GM23248 (cell line): ENCODE measurements at regions not wholly inside any gene's neighbourhood (a gene's known extent, or its start where the extent isn't known, plus 50 kb on each side); places are given as distances from the start of the nearest gene placed in this dataset.

Source experiments
- EZH2 ChIP-seq: fragments of 200-600 bp; sonication (generic); IDR thresholded peaks from 2 replicates; pipeline ENCODE4 v1.6.1; 2018; ENCODE audit warnings: antibody characterized with exemption, mild to moderate bottlenecking; ENCODE audit not compliant: insufficient read depth, poor library complexity, severe bottlenecking
- EZH2phosphoT487 ChIP-seq: fragments of 200-600 bp; sonication (generic); IDR thresholded peaks from 2 replicates; pipeline ENCODE4 v1.6.1; 2018; ENCODE audit warnings: antibody characterized with exemption, moderate library complexity, mild to moderate bottlenecking, low read depth; ENCODE audit not compliant: insufficient read depth

- TF ChIP-seq EZH2 (no peak), EZH2phosphoT487 (no peak)
Observed at GRCh38 chr7:26515314-26515842, 223.7 kb downstream of the SNX10 start.
